Lower leg skin (tissue), 3 donors: ENCODE measurements at regions not wholly inside any gene's neighbourhood (a gene's known extent, or its start where the extent isn't known, plus 50 kb on each side); places are given as distances from the start of the nearest gene placed in this dataset.
"Not testable (repeated sequence)": the region's sequence is repeated elsewhere in the genome, so short reads cannot be mapped to it uniquely, and the experiment has no call there.

Experiments
- POLR2A ChIP-seq, 2 donors: fragments of 450-650 bp; IDR thresholded peaks; one replicate each; pipeline ENCODE4 v1.6.1; 2016 to 2017; ENCODE audit warnings: antibody characterized with exemption in 2 of 2, mild to moderate bottlenecking in 1 of 2, moderate library complexity in 1 of 2
- TF ChIP-seq, protein P1 (sequence below), 3 donors: fragments of 450-650 bp; IDR thresholded peaks; one replicate each; pipeline ENCODE4 v1.5.1; 2016; ENCODE audit warnings: antibody characterized with exemption in 3 of 3, mild to moderate bottlenecking in 3 of 3, moderate library complexity in 2 of 3

GRCh38 chr5:177856474-177856873, 73.8 kb upstream of the FAM153A start:
- TF ChIP-seq, protein P1, sequence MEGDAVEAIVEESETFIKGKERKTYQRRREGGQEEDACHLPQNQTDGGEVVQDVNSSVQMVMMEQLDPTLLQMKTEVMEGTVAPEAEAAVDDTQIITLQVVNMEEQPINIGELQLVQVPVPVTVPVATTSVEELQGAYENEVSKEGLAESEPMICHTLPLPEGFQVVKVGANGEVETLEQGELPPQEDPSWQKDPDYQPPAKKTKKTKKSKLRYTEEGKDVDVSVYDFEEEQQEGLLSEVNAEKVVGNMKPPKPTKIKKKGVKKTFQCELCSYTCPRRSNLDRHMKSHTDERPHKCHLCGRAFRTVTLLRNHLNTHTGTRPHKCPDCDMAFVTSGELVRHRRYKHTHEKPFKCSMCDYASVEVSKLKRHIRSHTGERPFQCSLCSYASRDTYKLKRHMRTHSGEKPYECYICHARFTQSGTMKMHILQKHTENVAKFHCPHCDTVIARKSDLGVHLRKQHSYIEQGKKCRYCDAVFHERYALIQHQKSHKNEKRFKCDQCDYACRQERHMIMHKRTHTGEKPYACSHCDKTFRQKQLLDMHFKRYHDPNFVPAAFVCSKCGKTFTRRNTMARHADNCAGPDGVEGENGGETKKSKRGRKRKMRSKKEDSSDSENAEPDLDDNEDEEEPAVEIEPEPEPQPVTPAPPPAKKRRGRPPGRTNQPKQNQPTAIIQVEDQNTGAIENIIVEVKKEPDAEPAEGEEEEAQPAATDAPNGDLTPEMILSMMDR (IDR thresholded peaks at IDR 0.05) = not testable (repeated sequence)
- TF ChIP-seq POLR2A (IDR thresholded peaks at IDR 0.05) = not testable (repeated sequence)
